ENCODE measurements at regions not wholly inside any gene's neighbourhood (a gene's known extent, or its start where the extent isn't known, plus 50 kb on each side); places are given as distances from the start of the nearest gene placed in this dataset.
"Not testable (repeated sequence)": the region's sequence is repeated elsewhere in the genome, so short reads cannot be mapped to it uniquely, and the experiment has no call there.

DNA sequence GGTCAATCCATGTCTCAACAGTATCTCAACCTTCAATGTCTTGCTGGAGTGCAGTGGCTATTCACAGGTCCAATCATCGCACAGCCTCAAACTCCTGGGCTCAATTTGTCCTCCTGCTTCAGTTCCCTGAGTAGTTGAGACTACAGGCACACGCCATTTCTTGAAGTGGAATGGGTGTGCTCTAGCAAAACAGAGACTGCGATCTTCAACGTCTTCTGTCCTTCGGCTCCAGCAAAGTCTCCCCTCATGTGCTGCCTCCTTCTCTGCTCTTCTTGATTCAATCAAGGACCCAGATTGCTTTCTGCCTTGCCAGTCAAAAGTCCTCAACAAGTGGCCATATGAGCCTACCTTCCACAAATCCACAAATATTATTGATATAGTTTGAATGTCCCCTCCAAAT, 466.7 kb upstream of the MIR17HG start:
- DNase-seq: no peak

DNA sequence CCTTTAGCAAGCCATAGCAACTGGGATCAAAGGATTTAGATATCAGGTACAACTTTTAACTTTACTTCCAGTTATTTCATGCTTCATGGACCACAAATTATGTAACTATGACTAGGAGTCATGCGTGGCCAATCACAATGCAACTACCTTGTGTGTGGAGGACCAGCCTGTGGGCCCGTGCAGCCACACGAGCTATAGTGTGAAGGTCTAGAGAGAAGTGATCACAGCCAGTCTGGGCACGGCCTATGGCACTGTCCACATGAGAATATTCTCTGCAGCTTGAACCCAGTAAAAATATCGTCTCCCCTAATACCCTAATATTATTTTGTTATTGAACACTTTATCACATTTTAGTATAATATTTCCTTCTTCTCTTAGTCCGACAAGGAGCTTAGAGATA, 464.9 kb upstream of the MIR17HG start:
- DNase-seq: no peak

DNA sequence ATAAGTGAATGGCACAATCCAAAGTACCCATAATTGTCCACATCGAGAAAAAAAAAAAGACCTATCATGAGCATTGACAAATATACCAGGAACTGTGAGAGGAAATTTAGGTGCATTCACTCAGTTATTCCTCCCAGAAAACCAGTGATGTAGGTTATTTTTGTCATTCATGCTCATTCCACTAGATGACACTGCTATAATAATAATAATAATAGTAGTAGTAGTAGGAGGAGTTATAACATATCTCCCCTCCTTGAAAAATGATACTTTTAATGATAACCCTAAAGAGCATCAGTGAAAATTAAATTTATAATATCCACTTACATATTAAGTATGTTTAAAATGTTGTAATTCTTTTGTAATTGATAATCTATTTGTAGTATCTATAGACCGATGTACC, 463.9 kb upstream of the MIR17HG start:
- no peak for DNase-seq

DNA sequence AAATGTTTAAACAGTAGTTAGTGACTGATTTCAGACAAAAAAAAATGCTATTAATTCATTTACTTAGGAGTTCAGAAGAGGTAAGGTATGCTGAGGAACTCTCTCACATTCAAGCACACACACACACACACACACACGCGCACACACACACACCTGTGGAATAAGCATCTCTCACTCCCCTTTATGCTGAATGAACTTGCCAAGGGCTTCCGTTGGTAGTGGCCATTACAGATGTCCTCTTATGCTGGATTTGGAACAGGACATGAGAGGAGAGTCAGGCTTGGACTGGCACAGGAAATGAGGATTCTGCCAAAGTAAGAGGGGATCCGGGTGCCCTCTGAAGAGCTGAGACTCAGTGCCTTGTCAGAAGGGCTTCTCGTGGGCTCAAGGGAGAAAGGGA, 463.4 kb upstream of the MIR17HG start:
- DNase-seq: no peak

DNA sequence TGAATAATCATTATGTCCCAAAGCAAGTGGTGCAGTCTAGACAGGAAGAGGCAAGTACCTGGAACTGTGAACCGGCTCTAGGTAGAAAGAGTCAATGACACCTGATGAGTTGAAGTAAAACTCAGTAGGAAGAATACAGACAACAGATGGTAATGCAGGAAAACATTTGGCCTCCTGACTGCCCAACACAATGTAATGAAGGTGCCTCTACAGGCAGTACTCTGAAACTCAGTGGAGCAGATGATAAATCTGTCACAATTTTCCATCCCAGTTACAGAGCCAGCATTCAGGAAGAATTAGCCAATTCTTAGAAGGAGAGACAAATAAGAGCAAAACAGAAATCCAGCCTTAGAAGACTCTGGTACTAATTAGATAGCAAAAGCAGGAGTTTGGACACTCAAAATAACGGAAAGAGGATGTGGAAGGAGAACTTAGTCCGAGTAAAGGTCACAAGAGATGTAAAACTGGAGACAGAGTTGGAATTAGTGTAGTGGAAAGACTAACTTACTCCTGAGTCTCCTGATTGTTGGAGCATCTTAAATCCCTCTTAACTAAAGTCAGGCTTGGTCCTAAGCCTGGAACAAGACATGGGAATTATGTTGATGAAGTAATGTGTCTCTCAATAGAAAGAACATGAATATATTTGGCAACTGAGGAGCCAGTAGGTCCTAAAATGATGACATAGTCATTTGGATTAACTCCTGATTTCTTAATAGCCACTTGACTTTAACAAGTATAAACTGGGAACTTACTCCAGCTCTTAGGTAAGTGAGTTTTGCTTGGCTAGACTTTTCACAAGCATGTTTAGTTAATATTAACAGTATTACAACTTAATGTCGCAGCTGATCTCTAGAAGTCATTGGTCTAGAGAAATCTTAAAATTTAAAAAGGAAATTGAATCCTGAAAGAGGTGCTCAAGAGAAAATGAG, 457.3 kb upstream of the MIR17HG start:
- DNase-seq: no peak

DNA sequence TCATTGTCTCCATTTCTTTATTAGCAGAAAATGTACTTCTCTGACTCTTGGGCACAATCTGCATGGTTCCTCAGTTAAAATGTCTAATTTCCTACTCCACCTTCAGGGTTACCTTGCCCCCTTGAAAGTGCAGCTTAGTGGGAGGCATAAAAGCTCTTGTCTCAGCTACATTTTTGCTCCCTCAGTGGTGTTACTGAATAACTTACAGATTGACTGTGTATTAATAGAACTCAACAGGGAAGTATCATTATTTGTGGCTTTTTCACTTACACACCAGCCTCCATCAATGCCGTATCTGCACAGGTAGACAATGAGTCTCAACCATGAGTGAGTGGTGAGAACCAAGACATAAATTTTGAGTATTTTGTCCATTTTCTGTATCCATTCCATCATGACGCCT, 456.2 kb upstream of the MIR17HG start:
- no peak for DNase-seq

DNA sequence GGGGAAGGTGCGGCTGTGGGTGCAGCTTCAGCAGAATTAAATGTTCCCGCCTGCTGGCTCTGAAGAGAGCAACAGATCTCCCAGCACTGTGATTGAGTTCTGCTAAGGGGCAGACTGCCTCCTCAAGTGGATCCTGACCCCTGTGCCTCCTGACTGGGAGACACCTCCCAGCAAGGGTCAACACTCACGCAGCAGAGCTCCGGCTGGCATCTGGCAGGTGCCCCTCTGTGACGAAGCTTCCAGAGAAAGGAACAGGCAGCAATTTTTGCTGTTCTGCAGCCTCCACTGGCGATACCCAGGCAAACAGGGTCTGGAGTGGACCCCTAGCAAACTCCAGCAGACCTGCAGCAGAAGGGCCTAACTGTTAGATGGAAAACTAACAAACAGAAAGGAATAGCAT, 454.3 kb upstream of the MIR17HG start:
- not testable (repeated sequence) for DNase-seq

DNA sequence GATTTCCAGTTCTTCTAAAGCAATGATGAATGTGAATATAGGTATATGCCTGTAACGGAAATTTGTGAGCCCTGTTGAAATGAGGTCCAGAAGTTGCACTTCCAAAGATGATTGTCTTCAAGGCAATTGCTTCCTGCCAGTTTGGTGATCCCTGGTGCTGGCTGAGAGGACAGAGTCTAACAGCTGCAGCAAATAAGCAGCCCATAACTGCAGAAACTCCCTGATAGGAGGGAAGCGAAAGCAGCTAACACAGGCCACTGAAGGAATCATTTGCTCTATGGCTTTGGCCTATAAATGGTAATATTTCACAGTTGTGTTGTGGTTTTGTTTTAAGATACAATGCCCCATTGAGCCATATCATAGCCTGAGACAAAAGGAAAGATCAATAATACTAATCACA, 451.5 kb upstream of the MIR17HG start:
- no peak for DNase-seq

DNA sequence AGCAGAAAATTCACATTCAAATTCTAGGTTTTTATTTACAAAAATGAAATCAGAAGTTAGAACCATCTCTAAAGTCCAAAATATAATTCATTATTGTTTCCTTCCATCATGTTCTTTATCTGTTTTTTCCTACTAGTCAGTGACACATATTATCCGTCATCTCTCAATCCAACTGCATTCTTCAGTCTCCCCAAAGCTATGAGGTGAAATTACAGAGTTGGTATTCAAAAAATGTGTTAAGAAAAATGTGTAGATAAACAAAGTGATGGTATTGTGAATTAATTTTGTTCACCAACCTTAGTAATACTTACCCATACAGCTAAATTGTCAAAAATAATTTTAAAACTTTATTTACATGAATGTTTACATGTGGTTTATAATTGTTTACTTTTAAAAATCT, 448.7 kb upstream of the MIR17HG start:
- no peak for DNase-seq

DNA sequence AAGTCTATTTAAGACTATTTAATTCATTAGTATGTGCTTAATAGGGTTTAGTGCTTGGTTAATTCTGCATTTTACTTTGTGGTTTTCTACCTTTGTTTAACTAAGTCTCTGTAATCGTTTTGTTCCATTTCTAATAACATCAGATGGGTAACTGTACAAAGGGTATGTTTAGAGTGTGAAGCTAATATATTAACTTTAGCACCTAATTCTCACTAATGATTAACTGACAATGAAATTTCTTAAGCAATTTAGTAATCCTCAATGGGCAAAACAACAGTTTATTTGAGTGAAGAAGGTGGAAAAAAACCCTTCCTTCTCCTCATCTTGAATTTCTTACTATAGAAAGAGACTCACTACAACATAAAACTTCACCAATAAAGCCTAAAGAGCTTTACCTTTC, 448.1 kb upstream of the MIR17HG start:
- no peak for DNase-seq

DNA sequence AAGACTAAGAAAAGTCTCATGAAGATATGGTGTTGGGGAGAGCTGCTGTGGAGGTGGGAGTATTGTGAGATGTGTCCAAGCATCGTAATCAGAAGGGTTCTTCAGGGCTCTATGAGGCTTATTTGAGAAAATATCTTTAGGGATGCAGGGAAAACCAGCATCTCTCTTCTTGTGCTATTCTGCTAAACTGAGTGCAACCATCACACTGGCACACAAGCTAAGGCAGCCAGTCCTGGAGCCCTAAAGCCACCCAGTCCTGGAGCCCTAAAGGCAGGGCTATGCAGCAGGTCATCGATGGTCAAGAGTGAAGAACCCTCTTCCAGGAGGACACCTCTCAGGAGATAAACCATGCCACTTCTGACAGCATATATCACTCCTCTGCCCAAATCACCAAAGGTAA, 445.2 kb upstream of the MIR17HG start:
- no peak for DNase-seq

DNA sequence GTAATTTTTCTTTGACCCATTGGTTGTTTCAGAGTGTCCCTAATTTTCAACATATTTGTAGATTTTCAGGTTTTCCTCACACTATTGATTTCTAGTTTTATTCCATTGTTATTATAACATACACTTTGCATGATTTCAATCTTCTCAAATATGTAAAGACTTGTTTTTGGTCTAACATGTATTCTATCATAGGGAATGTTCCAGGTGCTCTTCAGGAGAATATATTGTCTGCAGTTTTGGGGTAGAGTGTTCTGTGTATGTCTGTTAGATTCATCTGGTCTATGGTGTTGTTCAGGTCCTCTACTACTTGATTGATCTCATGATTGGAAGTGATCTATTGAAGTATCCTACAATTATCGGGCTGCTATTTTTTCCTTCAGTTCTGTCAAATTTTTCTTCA, 440.9 kb upstream of the MIR17HG start:
- no peak for DNase-seq

DNA sequence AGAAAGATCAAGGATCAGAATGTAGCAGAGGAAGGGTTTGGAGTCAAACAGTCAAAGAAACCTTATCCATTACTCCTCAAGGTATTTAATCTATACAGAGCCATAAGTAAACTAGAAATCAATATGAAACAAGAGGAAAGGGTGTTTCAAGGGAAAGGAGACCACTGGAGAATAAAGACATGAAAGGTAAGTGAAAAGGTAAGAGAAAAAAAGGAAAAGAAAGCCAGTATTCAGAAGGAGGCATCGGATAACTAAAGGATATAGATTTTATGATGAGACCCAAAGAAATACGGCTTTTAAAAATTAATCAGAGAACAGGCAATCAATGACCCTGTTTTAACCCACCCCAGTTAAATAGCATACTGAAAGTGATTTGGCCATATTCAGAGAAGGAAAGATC, 438.7 kb upstream of the MIR17HG start:
- no peak for DNase-seq

DNA sequence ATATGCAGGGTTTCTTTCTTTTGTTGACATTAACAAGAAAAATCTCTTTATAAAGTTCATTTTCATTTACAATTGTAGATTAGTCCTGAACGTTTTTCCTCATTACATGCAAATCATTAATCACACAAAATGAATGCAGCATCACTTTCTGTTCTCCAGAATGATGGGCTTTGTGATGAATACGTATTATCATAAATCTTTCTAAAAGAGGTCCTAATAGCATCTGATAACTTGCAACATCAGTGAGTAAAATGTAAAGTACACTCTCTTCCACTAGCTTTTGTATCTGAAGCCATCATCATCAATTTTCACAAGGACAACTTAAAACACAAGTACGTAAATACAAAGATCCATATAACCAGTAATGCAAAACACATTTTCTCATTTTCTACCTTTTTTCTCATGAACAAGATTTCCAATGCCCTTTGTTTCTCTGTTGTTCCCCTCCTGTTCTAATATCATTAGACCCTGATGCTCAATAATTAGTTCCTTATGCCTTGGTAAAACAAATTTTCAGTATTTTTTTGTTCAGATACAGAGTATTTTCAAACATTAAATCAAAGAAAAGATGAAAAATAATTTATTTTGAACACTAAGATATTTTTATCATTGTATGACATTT, 437.4 kb upstream of the MIR17HG start:
- DNase-seq: no peak

DNA sequence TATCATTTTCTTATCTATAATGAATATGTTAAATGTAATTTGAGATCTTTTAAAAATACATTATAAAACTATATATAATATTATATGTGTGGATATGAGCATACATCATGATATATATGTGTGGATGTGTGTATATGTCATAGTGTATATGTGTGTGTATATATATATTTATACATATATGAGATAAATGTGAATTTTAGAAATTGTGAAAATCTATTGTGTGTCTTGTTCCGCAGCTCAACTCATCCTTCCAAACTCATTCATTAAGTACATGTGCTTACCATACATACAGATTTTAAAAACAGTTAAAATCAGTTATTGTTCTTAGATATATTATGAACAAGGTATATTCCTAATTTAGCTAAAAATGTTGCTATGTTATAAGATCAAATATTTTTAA, 435.2 kb upstream of the MIR17HG start:
- DNase-seq: no peak

DNA sequence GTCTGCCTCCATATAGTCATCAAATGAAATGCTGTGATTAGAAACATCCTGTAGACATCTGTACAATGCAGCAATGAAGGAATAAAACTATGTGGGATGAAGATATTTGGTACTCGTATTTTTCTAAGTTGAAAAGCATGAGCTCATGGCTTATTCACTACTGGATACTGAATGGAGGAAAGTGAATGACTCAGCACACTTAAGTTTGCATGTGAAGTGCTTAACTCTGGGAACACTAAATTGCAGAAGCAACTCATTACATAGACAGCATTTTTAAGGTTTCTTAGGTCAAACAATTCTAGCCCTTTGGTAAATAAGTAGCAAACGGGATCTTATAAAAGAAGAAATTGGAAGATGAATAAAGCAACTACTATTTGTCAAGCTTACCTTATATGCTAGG, 429.0 kb upstream of the MIR17HG start:
- no peak for DNase-seq

DNA sequence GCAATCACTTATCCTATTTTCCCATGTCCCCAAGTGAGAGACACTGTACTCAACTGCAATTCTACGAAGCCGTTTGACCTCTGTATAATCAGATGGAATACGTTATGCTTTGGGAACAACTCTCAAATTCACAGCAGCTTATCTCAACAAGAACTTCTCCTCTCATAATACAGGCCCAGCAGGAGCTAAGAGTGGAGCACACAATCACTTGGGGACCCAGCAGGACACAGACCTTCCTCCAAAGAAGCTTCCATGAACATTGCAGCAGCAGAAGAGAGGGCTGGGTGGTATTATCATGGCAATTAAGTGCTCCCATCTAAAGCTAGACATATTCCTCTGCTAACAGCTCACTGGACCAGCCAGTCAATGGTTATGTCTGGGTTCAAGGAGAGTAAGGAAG, 428.3 kb upstream of the MIR17HG start:
- no peak for DNase-seq

DNA sequence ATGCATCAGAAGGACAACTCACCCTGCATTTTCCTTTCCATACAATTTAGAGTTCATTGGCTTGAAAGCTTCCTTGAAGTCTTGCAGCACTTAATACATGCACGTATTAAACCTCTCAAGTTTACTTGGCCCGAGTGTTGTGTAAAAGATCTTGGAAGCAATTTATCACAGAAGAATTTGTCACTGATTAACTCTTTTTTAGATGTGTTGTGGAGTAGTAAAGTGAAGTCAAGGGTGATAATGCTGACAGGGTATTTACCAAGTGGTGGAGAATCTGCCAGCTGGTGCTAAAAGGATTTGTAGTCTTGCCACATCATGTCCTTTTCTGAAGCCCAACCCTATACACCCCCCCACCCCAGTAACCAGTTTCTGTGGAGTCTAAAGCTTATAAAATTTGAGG, 421.0 kb upstream of the MIR17HG start:
- DNase-seq: no peak

DNA sequence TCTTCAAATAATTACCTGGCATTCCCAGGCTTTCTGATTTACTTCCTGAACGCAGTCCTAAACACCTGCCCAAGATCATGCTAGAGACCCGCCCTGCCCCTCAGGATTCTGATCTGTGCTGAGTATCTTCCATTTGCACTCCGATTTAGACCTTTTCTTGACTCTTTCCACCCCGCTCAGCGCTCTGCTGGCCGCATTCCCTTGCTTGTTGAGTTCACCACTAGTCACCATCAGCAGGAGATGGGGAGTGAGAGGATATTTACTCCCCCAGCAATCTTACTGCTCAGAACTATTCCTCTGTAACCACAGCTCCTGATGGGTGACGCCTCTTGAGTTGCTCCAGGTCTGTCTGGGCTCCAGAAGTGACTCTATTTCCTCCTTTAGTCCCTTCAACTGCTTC, 419.4 kb upstream of the MIR17HG start:
- DNase-seq: no peak

DNA sequence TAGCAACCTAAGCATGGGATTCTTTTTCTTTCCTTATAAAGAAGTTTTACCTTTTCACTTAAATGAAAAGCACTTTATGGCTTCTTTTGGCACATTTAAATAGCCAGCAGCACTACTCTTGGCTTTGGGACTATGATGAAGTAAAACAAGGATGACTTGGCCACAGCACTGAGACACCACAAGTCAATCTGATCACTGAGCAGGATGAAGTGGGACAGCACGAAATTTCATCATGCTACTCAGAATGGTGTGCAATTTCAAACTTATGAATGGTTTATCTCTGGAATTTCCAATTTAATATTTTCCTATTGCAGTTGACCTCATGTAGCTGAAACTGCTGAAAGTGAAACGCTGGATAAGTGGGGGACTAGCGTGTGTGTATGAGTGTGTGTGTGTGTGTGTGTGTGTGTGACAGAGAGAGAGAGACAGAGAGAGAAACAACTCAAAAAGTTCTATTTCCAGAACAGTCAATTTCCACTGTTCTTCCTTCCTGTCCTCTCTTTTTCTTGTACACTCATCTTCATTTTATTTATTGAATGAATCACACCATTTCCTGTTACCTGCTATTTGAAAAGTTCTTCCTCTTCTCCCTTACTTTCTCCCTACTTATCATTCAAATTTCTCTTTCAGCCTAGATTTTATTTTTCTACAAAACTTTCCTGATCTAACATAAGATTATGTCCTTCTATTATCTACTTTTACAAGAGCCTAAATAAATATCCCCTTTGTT, 414.2 kb upstream of the MIR17HG start:
- DNase-seq: no peak

DNA sequence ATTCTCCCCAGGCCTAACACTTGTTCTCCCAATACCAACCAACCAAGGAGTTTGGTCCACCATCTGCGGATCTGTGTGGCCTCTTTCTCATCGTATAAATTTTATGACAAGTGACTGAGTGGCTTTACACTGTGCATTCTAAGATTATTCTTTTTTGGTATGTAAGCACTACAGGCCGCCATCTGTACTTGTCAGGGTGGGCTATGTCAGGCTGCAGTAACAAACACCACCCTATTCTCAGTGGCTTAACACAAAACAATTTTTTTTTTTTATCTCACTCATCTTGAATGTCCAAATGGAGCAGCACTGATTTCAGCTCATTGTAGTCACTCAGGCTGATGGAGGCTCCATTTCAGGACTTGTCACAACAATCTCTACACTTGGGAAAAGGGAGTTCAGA, 412.7 kb upstream of the MIR17HG start:
- no peak for DNase-seq

DNA sequence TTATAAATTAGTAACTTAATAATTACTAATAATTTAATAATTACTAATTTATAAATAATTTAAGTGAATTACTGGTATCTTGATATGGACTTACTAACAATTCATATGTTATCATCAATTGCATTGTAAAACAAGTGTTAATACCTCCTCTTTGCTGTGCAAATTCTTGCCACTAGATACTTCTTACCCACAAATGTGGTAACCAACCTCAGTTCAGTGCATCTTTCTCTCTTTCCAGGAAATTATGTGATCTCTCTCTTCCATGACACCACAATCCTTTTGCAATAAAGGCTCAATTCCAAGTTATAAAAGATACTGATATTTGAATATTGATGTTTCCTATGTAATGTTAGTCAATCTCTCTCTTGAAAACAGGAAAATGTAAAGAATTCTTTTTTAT, 408.6 kb upstream of the MIR17HG start:
- DNase-seq: no peak

DNA sequence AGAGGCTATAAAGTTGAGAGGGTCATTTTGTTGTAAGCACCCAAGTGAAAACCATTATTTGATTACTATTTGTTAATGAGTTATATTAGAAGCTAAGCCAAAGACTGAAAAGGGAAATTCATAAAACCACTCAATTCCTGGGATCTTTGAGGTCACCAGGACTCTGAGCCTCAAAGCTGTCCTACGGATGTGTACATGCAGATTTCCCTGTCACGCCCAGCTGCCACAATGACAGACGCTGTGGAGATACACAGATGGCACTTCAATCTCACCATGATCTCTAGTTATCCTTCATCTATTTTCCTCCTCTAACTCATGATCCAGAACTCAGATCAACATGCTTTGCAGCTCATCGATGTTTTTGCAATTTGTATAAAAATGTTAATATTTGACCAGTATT, 403.5 kb upstream of the MIR17HG start:
- DNase-seq: no peak

DNA sequence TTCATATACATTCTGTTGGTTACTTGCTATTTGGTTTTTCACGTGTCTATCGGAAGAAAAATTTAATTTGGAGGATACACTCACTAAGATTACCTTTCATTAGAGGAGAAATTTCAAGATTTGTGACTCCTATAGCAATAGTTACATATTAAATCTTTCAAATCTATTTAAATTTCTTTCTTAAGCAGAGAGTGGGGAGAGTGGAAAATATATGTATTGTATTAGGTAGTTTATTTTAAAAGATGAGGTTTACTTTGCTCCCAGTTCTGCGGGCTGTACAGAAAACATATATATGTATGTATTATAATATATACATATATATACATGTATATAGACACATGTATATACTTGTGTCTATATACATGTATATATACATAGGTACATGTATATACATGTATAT, 402.3 kb upstream of the MIR17HG start:
- not testable (repeated sequence) for DNase-seq

Measured in NCI-H1694 treated with DMSO at 0.1 percent for 48 hours (cell line).